PFSK-1 (cell line): ENCODE measurements at regions not wholly inside any gene's neighbourhood (a gene's known extent, or its start where the extent isn't known, plus 50 kb on each side); places are given as distances from the start of the nearest gene placed in this dataset.

Experiments used
- FOXP2 ChIP-seq: optimal IDR thresholded peaks from 2 replicates; pipeline ENCODE3; 2011; ENCODE audit warnings: borderline replicate concordance, control low read depth, inconsistent platforms; ENCODE audit not compliant: insufficient read depth; ENCODE audit errors: extremely low read length, extremely low read depth
- POLR2AphosphoS5 ChIP-seq: IDR thresholded peaks from 2 replicates; pipeline ENCODE4 v1.6.1; 2012; ENCODE audit warnings: low read depth, mild to moderate bottlenecking, control low read depth, low read length, moderate library complexity
- REST ChIP-seq, 2 experiments: IDR thresholded peaks; 2 replicates each; pipeline versions ENCODE4 v1.6.1 to v1.8.0; 2011 to 2012; ENCODE audit warnings: low read depth in 2 of 2, low read length in 2 of 2, control low read depth in 1 of 2, inconsistent platforms in 1 of 2, mild to moderate bottlenecking in 1 of 2, moderate library complexity in 1 of 2; ENCODE audit not compliant: insufficient read depth in 1 of 2
- SIN3A ChIP-seq: IDR thresholded peaks from 2 replicates; pipeline ENCODE4 v1.6.1; 2012; ENCODE audit warnings: mild to moderate bottlenecking, low read length, moderate library complexity, borderline replicate concordance; ENCODE audit not compliant: insufficient read depth
- TAF1 ChIP-seq: IDR thresholded peaks from 2 replicates; pipeline ENCODE4 v1.6.1; 2012; ENCODE audit warnings: low read length, control low read depth, borderline replicate concordance; ENCODE audit not compliant: insufficient read depth

- TF ChIP-seq POLR2AphosphoS5 (no peak), FOXP2 (no peak), TAF1 (no peak), REST (IDR thresholded peaks at IDR 0.05; ENCODE audit: insufficient read depth in 1 of 2, low read depth in 2 of 2, low read length in 2 of 2) (no peak), SIN3A (no peak)
These were observed 1039.1 kb upstream of the TENM3 start for GRCh38 chr4:181204109-181204508.

- TF ChIP-seq REST (IDR thresholded peaks at IDR 0.05; ENCODE audit: insufficient read depth in 1 of 2, low read depth in 2 of 2, low read length in 2 of 2), result no peak
- TF ChIP-seq TAF1, result no peak
- TF ChIP-seq FOXP2, result no peak
- no peak for TF ChIP-seq POLR2AphosphoS5
- TF ChIP-seq SIN3A, result no peak
These were observed 1029.7 kb upstream of the TENM3 start for GRCh38 chr4:181213551-181213950.

GRCh38 chr4:181216501-181216900 is 1026.7 kb upstream of the TENM3 start:
- no peak for TF ChIP-seq TAF1
- TF ChIP-seq FOXP2, result no peak
- TF ChIP-seq REST (IDR thresholded peaks at IDR 0.05; ENCODE audit: insufficient read depth in 1 of 2, low read depth in 2 of 2, low read length in 2 of 2), result no peak
- TF ChIP-seq SIN3A, result no peak
- no peak for TF ChIP-seq POLR2AphosphoS5

GRCh38 chr4:181219783-181220416 is 1023.3 kb upstream of the TENM3 start:
- no peak for TF ChIP-seq FOXP2
- no peak for TF ChIP-seq REST (IDR thresholded peaks at IDR 0.05; ENCODE audit: insufficient read depth in 1 of 2, low read depth in 2 of 2, low read length in 2 of 2)
- TF ChIP-seq SIN3A, result no peak
- TF ChIP-seq TAF1, result no peak
- TF ChIP-seq POLR2AphosphoS5, result no peak
